Ascending aorta (tissue), 2 donors: ENCODE measurements at regions not wholly inside any gene's neighbourhood (a gene's known extent, or its start where the extent isn't known, plus 50 kb on each side); places are given as distances from the start of the nearest gene placed in this dataset.

Experiments
- DNase-seq, 2 donors: peaks; one replicate each; pipeline ENCODE4 v3.0.0-alpha.2; 2019; ENCODE audit warnings: low spot score in 2 of 2
- H3K27ac ChIP-seq, 2 donors: fragments of 200-600 bp; sonication (generic); one replicate each; pipeline ENCODE4 v1.5.1; 2016 to 2017; ENCODE audit warnings: mild to moderate bottlenecking in 1 of 2
- H3K27me3 ChIP-seq: fragments of 200-600 bp; sonication (generic); one replicate; pipeline ENCODE4 v1.5.1; 2017
- H3K36me3 ChIP-seq, 2 donors: fragments of 200-600 bp; sonication (generic); one replicate each; pipeline ENCODE4 v1.5.1; 2016
- H3K4me1 ChIP-seq, 2 donors: fragments of 200-600 bp; sonication (generic); one replicate each; pipeline ENCODE4 v1.5.1; 2016 to 2017; ENCODE audit warnings: mild to moderate bottlenecking in 1 of 2
- H3K4me3 ChIP-seq, 2 donors: fragments of 200-600 bp; sonication (generic); one replicate each; pipeline ENCODE4 v1.5.1; 2016 to 2017; ENCODE audit warnings: mild to moderate bottlenecking in 1 of 2
- H3K9me3 ChIP-seq, 2 donors: fragments of 200-600 bp; sonication (generic); one replicate each; pipeline ENCODE4 v1.5.1; 2016
- CTCF ChIP-seq, 3 experiments: fragments of 200-600 bp in 2 of 3; fragments of 450-650 bp in 1 of 3; sonication (generic) in 2 of 3; IDR thresholded peaks; one replicate each; pipeline ENCODE4 v1.5.1; 2016 to 2019; ENCODE audit warnings: antibody characterized with exemption in 3 of 3, mild to moderate bottlenecking in 1 of 3, moderate library complexity in 1 of 3
- intact Hi-C: fragments of 100-400 bp; cut with DNase I; formaldehyde crosslinking; loops from one replicate; pipeline ENCODE4 v1.15.1; 2023

GRCh38 chr1:198068285-198068684, 88.5 kb upstream of the NEK7 start:
- Histone ChIP-seq H3K27ac (no peak overlapping the region), H3K4me3 (no peak overlapping the region), H3K27me3 (no peaks in the 10 kb centered on the region), H3K4me1 (no peaks in the 10 kb centered on the region), H3K9me3 (no peaks in the 10 kb centered on the region), H3K36me3 (no peaks in the 10 kb centered on the region)
- intact Hi-C loops: no loop called here
- DNase-seq: no peak
- no peak for TF ChIP-seq CTCF (IDR thresholded peaks at IDR 0.05)

GRCh38 chr1:198072177-198072576, 84.6 kb upstream of the NEK7 start:
- Histone ChIP-seq H3K4me3 (no peak overlapping the region), H3K27ac (no peak overlapping the region), H3K4me1 (no peaks in the 10 kb centered on the region), H3K36me3 (no peaks in the 10 kb centered on the region), H3K27me3 (no peaks in the 10 kb centered on the region), H3K9me3 (no peaks in the 10 kb centered on the region)
- DNase-seq: no peak
- TF ChIP-seq CTCF (IDR thresholded peaks at IDR 0.05): no peak
- intact Hi-C loops: no loop called here

- intact Hi-C loops: no loop called here
- H3K27me3 ChIP-seq: no peaks in the 10 kb centered on the region
- no peak overlapping the region for H3K27ac ChIP-seq
- no peaks in the 10 kb centered on the region for H3K9me3 ChIP-seq
- TF ChIP-seq CTCF (IDR thresholded peaks at IDR 0.05): no peak
- no peak overlapping the region for H3K4me3 ChIP-seq
- no peak for DNase-seq
- no peaks in the 10 kb centered on the region for H3K36me3 ChIP-seq
- no peaks in the 10 kb centered on the region for H3K4me1 ChIP-seq
Observed at GRCh38 chr1:198075296-198075695, 81.5 kb upstream of the NEK7 start.

GRCh38 chr1:198079432-198079951, 77.3 kb upstream of the NEK7 start:
- no peaks in the 10 kb centered on the region for H3K27me3 ChIP-seq
- no peaks in the 10 kb centered on the region for H3K4me1 ChIP-seq
- H3K9me3 ChIP-seq: no peaks in the 10 kb centered on the region
- H3K4me3 ChIP-seq: no peak overlapping the region
- DNase-seq: no peak
- no peak for TF ChIP-seq CTCF (IDR thresholded peaks at IDR 0.05)
- intact Hi-C loops: no loop called here
- H3K27ac ChIP-seq: no peak overlapping the region
- H3K36me3 ChIP-seq: no peaks in the 10 kb centered on the region

- no peak for TF ChIP-seq CTCF (IDR thresholded peaks at IDR 0.05)
- intact Hi-C loops: loop anchor here (10.0 kb wide), 1 partner anchor 172 kb away; no protein-coding TSS in a partner anchor
- no peaks in the 10 kb centered on the region for H3K9me3 ChIP-seq
- H3K36me3 ChIP-seq: no peaks in the 10 kb centered on the region
- DNase-seq: no peak
- H3K4me1 ChIP-seq: no peaks in the 10 kb centered on the region
- no peaks in the 10 kb centered on the region for H3K27me3 ChIP-seq
- H3K27ac ChIP-seq: no peak overlapping the region
- H3K4me3 ChIP-seq: no peak overlapping the region
Observed at GRCh38 chr1:198082576-198082975, 74.2 kb upstream of the NEK7 start.

- Histone ChIP-seq H3K36me3 (no peaks in the 10 kb centered on the region), H3K9me3 (no peaks in the 10 kb centered on the region), H3K4me1 (peaks cover 0 to 2% of the 10 kb centered on the region in 2 donors), H3K27ac (no peak overlapping the region), H3K4me3 (no peak overlapping the region), H3K27me3 (no peaks in the 10 kb centered on the region)
- TF ChIP-seq CTCF (IDR thresholded peaks at IDR 0.05): no peak
- no peak for DNase-seq
- intact Hi-C loops: loop anchor here (10.0 kb wide), 1 partner anchor 171 kb away; no protein-coding TSS in a partner anchor
Observed at GRCh38 chr1:198083549-198083948, 73.2 kb upstream of the NEK7 start.
